ENCODE measurements at regions not wholly inside any gene's neighbourhood (a gene's known extent, or its start where the extent isn't known, plus 50 kb on each side); places are given as distances from the start of the nearest gene placed in this dataset.

- H3K4me3 ChIP-seq (ENCODE audit: low read length): no peak overlapping the region
- no peak for TF ChIP-seq CTCF (conservative IDR thresholded peaks at IDR 0.05; ENCODE audit: low read depth, low read length)
- DNase-seq (ENCODE audit: low read depth): no peak
Observed at GRCh38 chr11:45075952-45076351, 70.5 kb upstream of the PRDM11 start.

- no peak for DNase-seq (ENCODE audit: low read depth)
- no peak overlapping the region for H3K4me3 ChIP-seq (ENCODE audit: low read length)
- no peak for TF ChIP-seq CTCF (conservative IDR thresholded peaks at IDR 0.05; ENCODE audit: low read depth, low read length)
Observed at GRCh38 chr11:45076761-45077160, 69.7 kb upstream of the PRDM11 start.

GRCh38 chr11:45078236-45079074 is 68.0 kb upstream of the PRDM11 start:
- TF ChIP-seq CTCF (conservative IDR thresholded peaks at IDR 0.05; ENCODE audit: low read depth, low read length): no peak
- no peak overlapping the region for H3K4me3 ChIP-seq (ENCODE audit: low read length)
- DNase-seq (ENCODE audit: low read depth): no peak

GRCh38 chr11:45079075-45079444 is 67.4 kb upstream of the PRDM11 start:
- H3K4me3 ChIP-seq (ENCODE audit: low read length): no peak overlapping the region
- no peak for DNase-seq (ENCODE audit: low read depth)
- no peak for TF ChIP-seq CTCF (conservative IDR thresholded peaks at IDR 0.05; ENCODE audit: low read depth, low read length)

- no peak for DNase-seq (ENCODE audit: low read depth)
- H3K4me3 ChIP-seq (ENCODE audit: low read length): no peak overlapping the region
- no peak for TF ChIP-seq CTCF (conservative IDR thresholded peaks at IDR 0.05; ENCODE audit: low read depth, low read length)
Observed at GRCh38 chr11:45079567-45079942, 66.9 kb upstream of the PRDM11 start.

GRCh38 chr11:45079943-45080719 is 66.3 kb upstream of the PRDM11 start:
- H3K4me3 ChIP-seq (ENCODE audit: low read length): no peak overlapping the region
- no peak for TF ChIP-seq CTCF (conservative IDR thresholded peaks at IDR 0.05; ENCODE audit: low read depth, low read length)
- no peak for DNase-seq (ENCODE audit: low read depth)
